ENCODE measurements at regions not wholly inside any gene's neighbourhood (a gene's known extent, or its start where the extent isn't known, plus 50 kb on each side); places are given as distances from the start of the nearest gene placed in this dataset.

DNA sequence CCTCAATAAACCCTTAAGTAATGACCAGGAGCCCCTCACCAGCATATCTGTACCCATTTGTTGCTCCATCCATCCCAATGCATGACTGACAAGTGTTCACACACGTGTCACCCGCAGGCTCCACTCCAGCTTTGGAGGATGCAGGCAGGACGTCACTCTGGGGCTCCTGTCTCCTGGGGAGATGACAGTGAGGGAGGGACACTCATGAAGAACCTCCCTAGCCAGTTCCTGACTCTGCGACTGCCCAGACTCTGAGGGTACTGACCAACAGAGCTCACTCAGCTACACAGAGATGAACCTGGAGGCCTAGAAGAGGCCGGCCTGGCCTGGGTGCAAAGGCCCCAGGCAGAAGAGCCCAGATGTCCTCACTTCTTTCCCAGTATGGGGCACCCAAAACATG, 135.1 kb upstream of the RET start:
- intact Hi-C loops (cut with DNase I) = no loop called here
- no peaks in the 10 kb centered on the region for H3K4me1 ChIP-seq (ENCODE audit: control insufficient read depth, insufficient read depth, low read length)
- ATAC-seq = no peak
- H3K27me3 ChIP-seq (ENCODE audit: control insufficient read depth, insufficient read depth) = no peaks in the 10 kb centered on the region
- H3K9me3 ChIP-seq (ENCODE audit: control insufficient read depth, low read length) = no peaks in the 10 kb centered on the region
- no peak for DNase-seq
- 71% methylated on average over 5 of the region's 5 CpGs for whole genome bisulfite sequencing
- no peak overlapping the region for H3K4me3 ChIP-seq (ENCODE audit: low read length)
- no peak overlapping the region for H3K27ac ChIP-seq (ENCODE audit: low read length)

GRCh38 chr10:42942279-42942950, 134.5 kb upstream of the RET start:
- H3K9me3 ChIP-seq (ENCODE audit: control insufficient read depth, low read length) = no peaks in the 10 kb centered on the region
- intact Hi-C loops (cut with DNase I) = no loop called here
- no peak overlapping the region for H3K4me3 ChIP-seq (ENCODE audit: low read length)
- H3K27me3 ChIP-seq (ENCODE audit: control insufficient read depth, insufficient read depth) = no peaks in the 10 kb centered on the region
- DNase-seq = peak in 1 of 3 donors; percentile 33
- no peak for ATAC-seq
- no peaks in the 10 kb centered on the region for H3K4me1 ChIP-seq (ENCODE audit: control insufficient read depth, insufficient read depth, low read length)
- WGBS = 81% methylated on average over 7 of the region's 7 CpGs
- no peak overlapping the region for H3K27ac ChIP-seq (ENCODE audit: low read length)

DNA sequence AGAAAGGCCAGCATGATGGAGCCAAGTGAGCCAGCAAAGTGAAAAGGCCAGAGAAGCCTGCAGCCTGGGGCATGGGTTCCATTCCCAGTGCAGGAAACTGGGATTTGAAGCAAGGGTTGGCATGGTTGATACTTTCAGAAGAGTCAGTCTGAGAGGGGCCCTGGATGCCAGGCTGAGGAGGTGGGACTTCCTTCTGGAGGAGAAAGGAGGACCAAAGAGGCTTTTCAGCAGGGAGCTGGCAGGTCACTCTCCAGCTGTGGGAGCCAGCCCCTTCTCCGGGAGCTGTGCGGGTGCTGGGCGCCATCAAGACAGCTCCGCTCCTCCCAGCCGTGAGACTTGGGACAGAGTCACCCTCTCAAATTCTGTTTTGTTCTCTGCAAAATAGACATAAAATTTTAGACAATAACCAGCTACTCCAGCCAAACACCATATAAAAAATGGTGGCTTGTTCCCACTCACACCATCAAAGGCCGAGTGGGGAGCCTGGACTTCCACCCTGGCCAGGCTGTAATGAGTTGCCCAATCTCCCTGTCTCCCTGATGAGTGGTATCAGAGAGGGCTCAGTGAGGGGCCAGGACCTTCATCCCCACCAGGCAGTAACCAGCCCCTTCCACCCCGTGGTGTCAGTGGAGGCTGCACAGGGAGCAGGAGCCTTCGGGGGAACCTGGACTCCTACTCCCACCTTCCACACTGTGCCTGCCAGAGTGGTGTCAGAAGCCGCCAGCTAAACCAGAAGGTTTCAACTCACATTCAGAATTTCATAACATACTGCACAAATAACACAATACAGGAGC, 133.6 kb upstream of the RET start:
- Histone ChIP-seq H3K27me3 (ENCODE audit: control insufficient read depth, insufficient read depth) (no peaks in the 10 kb centered on the region), H3K4me3 (ENCODE audit: low read length) (no peak overlapping the region), H3K27ac (ENCODE audit: low read length) (no peak overlapping the region), H3K9me3 (ENCODE audit: control insufficient read depth, low read length) (no peaks in the 10 kb centered on the region), H3K4me1 (ENCODE audit: control insufficient read depth, insufficient read depth, low read length) (no peaks in the 10 kb centered on the region)
- ATAC-seq = no peak
- DNase-seq = no peak
- WGBS = 86% methylated on average over 9 of the region's 9 CpGs
- intact Hi-C loops (cut with DNase I) = no loop called here

DNA sequence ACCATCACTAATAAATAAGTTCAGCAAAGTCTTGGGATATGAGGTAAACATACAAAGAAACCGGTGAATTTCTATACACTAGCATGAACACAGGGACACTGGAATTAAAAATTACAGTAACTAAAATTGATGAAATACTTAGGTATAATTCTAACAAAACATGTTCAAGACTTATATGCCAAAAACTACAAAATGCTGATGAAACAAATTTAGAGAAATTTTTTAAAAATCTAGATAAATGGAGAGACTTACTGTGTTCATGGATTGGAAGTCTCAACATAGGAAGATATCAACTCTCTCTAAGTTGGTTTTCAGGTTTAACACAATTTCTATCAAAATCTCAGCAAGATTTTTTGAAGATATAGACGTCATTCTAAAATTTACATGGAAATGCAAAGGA, 128.8 kb upstream of the RET start:
- H3K4me3 ChIP-seq (ENCODE audit: low read length) = no peak overlapping the region
- intact Hi-C loops (cut with DNase I) = no loop called here
- no peaks in the 10 kb centered on the region for H3K4me1 ChIP-seq (ENCODE audit: control insufficient read depth, insufficient read depth, low read length)
- H3K9me3 ChIP-seq (ENCODE audit: control insufficient read depth, low read length) = no peaks in the 10 kb centered on the region
- H3K27me3 ChIP-seq (ENCODE audit: control insufficient read depth, insufficient read depth) = no peaks in the 10 kb centered on the region
- 87% methylated on average over 2 of the region's 2 CpGs for WGBS
- DNase-seq = no peak
- no peak for ATAC-seq
- H3K27ac ChIP-seq (ENCODE audit: low read length) = no peak overlapping the region

GRCh38 chr10:42949287-42949686, 127.6 kb upstream of the RET start:
- Histone ChIP-seq H3K27ac (ENCODE audit: low read length) (no peak overlapping the region), H3K4me3 (ENCODE audit: low read length) (no peak overlapping the region), H3K9me3 (ENCODE audit: control insufficient read depth, low read length) (no peaks in the 10 kb centered on the region), H3K4me1 (ENCODE audit: control insufficient read depth, insufficient read depth, low read length) (no peaks in the 10 kb centered on the region), H3K27me3 (ENCODE audit: control insufficient read depth, insufficient read depth) (no peaks in the 10 kb centered on the region)
- DNase-seq = no peak
- ATAC-seq = no peak
- 91% methylated on average over 2 of the region's 2 CpGs for WGBS
- intact Hi-C loops (cut with DNase I) = no loop called here

- no peaks in the 10 kb centered on the region for H3K9me3 ChIP-seq (ENCODE audit: control insufficient read depth, low read length)
- H3K4me3 ChIP-seq (ENCODE audit: low read length) = no peak overlapping the region
- DNase-seq (no peak), ATAC-seq (peak in 1 of 2 donors; percentile 17)
- H3K27ac ChIP-seq (ENCODE audit: low read length) = no peak overlapping the region
- intact Hi-C loops (cut with DNase I) = no loop called here
- 41% methylated on average over 27 of the region's 27 CpGs for WGBS
- H3K4me1 ChIP-seq (ENCODE audit: control insufficient read depth, insufficient read depth, low read length) = no peaks in the 10 kb centered on the region
- no peaks in the 10 kb centered on the region for H3K27me3 ChIP-seq (ENCODE audit: control insufficient read depth, insufficient read depth)
Observed at GRCh38 chr10:42950606-42951485, 126.0 kb upstream of the RET start.

DNA sequence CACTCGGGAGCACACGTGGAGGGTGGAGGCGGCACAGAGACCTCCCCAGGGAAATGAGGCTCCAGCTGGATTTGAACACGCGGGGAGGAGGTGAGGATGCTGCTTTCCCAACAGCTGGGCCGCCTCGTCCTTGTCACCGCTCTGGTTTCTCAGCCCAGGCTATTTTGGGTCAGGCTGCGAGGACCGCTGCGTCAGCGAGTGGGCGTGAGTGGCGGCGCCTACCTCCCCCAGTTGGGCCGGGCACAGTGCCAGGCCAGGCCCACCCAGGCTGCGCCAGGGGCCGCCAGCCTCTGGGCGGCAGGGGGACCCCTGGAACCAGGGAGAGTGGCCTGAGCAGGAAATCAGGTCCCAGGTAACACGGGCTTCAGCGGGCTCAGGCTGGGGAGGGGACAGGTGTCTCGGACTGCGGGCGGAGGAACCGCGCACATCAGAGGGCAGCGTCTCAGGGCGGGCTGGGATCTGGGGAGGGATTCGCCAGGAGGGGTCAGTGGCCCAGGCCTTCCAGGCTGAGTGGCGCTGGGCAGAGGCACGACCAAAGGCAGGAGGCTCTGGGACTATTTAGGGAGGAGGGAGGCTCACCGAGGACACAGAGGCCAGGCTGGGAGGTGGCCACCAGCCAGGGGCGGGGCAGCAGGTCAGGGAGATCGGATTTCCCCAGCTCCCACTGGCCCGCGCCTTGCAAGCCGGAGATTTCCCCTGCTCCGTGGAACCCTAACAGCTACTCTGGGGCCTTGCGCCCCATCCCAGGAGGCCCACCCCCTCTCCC, 125.2 kb upstream of the RET start:
- H3K27ac ChIP-seq (ENCODE audit: low read length) = no peak overlapping the region
- no peaks in the 10 kb centered on the region for H3K27me3 ChIP-seq (ENCODE audit: control insufficient read depth, insufficient read depth)
- 12% methylated on average over 39 of the region's 39 CpGs for WGBS
- H3K4me3 ChIP-seq (ENCODE audit: low read length) = no peak overlapping the region
- no peaks in the 10 kb centered on the region for H3K4me1 ChIP-seq (ENCODE audit: control insufficient read depth, insufficient read depth, low read length)
- no peaks in the 10 kb centered on the region for H3K9me3 ChIP-seq (ENCODE audit: control insufficient read depth, low read length)
- intact Hi-C loops (cut with DNase I) = no loop called here
- peak; percentile 44 to 70 for ATAC-seq
- peak in 2 of 3 donors; percentile 42 to 69 for DNase-seq

DNA sequence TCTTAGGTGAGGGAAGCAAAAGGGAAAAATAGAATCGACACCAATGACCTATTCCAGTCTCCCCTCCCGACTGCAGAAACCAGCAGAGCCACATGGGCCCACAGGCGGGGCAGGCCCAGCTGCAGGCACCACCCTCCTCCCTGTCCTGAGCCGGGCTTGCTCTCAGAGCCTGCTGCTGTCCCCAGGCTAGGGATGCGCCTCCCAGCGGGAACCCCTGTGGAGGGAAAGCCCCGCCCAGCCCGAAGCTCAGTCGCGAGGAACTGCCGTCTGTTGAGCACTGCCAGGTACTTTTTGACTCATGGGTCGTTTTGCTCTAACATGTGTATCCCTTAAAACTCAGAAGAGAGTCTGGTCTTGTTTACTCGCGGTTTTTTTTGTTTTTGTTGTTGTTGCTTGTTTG, 124.5 kb upstream of the RET start:
- DNase-seq (peak in 1 of 3 donors; percentile 70), ATAC-seq (peak; percentile 71 to 73)
- H3K27ac ChIP-seq (ENCODE audit: low read length) = no peak overlapping the region
- no peak overlapping the region for H3K4me3 ChIP-seq (ENCODE audit: low read length)
- no peaks in the 10 kb centered on the region for H3K9me3 ChIP-seq (ENCODE audit: control insufficient read depth, low read length)
- intact Hi-C loops (cut with DNase I) = no loop called here
- 25% methylated on average over 14 of the region's 14 CpGs for WGBS
- no peaks in the 10 kb centered on the region for H3K27me3 ChIP-seq (ENCODE audit: control insufficient read depth, insufficient read depth)
- H3K4me1 ChIP-seq (ENCODE audit: control insufficient read depth, insufficient read depth, low read length) = no peaks in the 10 kb centered on the region

DNA sequence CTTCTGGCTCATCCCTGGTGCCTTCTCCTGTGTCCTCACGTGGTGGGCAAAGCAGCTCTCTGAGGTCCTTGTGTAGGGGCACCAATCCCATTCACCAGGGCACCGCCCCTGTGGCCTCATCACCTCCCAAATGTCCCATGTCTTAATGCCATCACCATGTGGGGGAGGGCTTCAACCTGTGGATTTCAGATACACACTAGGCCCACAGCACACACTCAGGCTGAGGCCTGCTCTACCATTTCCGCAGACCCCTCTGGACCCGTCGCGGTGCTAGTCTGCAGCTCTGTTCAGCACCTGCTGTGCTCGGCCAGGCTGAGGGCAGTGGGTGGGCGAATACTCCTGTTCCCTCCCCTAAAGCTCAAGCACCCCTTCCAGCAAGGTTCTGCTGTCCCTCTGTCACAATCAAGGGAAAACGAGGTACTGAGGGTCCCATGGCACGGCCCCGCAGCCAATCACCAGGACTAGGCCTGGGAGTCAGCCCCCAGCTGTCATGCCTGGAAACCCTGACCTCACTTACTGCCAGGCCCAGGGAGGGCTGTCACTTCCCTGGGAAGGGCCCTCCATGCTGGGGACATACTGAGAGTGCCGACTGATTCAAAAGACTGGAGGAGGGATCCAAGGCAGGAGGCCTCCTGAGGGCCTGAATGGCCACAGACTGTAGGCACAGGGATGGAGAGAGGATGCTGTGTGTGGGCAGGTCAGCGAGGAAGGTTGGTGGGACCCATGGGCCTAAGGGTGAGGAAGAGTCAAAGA, 123.8 kb upstream of the RET start:
- Histone ChIP-seq H3K4me3 (ENCODE audit: low read length) (no peak overlapping the region), H3K27ac (ENCODE audit: low read length) (no peak overlapping the region), H3K9me3 (ENCODE audit: control insufficient read depth, low read length) (no peaks in the 10 kb centered on the region), H3K27me3 (ENCODE audit: control insufficient read depth, insufficient read depth) (no peaks in the 10 kb centered on the region), H3K4me1 (ENCODE audit: control insufficient read depth, insufficient read depth, low read length) (no peaks in the 10 kb centered on the region)
- intact Hi-C loops (cut with DNase I) = no loop called here
- DNase-seq (no peak), ATAC-seq (no peak)
- 94% methylated on average over 13 of the region's 13 CpGs for WGBS

Data from right cardiac atrium (tissue), 5 donors.